ENCODE measurements at regions not wholly inside any gene's neighbourhood (a gene's known extent, or its start where the extent isn't known, plus 50 kb on each side); places are given as distances from the start of the nearest gene placed in this dataset.

DNA sequence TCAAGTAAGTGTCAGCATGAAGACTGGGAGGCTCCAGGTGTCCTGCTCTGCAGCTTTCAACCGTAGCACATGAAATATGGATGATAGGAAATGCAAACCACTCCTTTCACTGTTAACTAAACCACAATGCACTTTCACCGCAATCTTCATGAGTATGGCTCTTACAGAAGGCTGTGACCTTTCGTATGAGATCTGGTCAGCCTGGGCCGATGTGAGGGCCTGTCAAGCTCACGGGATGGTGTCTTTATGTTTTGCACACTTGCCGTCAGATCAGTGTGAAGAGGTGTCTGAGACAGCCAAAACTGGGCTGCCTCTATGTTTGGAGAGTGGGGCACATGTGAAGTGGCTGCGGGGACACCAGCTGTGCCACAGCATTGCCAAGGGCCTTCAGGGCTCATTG lies 62.8 kb upstream of the AFF3 start:
- CTCF ChIA-PET = interaction anchor here (1.1 kb wide), 1 partner anchor 36 kb away, joined by 3 read pairs; no protein-coding TSS in a partner anchor
- DNase-seq = no peak
- Mint-ChIP-seq H3K27ac (no peak overlapping the region), H3K4me3 (no peak overlapping the region), H3K9me3 (ENCODE audit: insufficient read depth) (no peaks in the 10 kb centered on the region), H3K27me3 (ENCODE audit: low read depth) (peaks cover 17% of the 10 kb centered on the region), H3K4me1 (ENCODE audit: low read depth) (peaks cover 13% of the 10 kb centered on the region), H3K36me3 (ENCODE audit: low read depth) (no peaks in the 10 kb centered on the region)
- no peak for ATAC-seq
- POLR2A ChIA-PET = no interaction called here

DNA sequence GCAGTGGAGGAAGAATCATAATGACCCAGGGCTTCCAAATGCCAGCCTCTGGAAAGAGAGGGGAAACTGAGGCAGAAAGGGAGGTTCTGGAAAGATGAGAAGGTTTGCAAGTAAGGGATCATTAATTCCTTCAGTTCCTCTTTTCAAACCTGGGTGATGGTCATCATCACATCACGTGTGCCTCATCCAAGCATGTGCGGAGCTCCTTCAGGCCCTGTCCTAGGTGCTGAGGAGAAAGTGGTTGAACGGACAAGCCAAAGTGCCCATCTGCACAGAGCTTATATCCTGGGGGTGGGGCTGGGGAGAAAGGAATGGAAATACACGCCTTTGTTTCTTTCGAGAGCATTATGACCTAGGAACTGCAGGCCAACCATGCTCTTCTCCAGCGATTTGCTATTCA lies 60.2 kb upstream of the AFF3 start:
- Mint-ChIP-seq H3K27me3 (ENCODE audit: low read depth) (peaks cover 10% of the 10 kb centered on the region), H3K4me1 (ENCODE audit: low read depth) (peaks cover 13% of the 10 kb centered on the region), H3K9me3 (ENCODE audit: insufficient read depth) (no peaks in the 10 kb centered on the region), H3K27ac (no peak overlapping the region), H3K4me3 (no peak overlapping the region), H3K36me3 (ENCODE audit: low read depth) (no peaks in the 10 kb centered on the region)
- CTCF ChIA-PET = no interaction called here
- no peak for DNase-seq
- POLR2A ChIA-PET = no interaction called here
- no peak for ATAC-seq

GRCh38 chr2:100200985-100201384 lies 58.6 kb upstream of the AFF3 start:
- Mint-ChIP-seq H3K4me1 (ENCODE audit: low read depth) (peaks cover 13% of the 10 kb centered on the region), H3K4me3 (no peak overlapping the region), H3K27me3 (ENCODE audit: low read depth) (peaks cover 9% of the 10 kb centered on the region), H3K36me3 (ENCODE audit: low read depth) (no peaks in the 10 kb centered on the region), H3K9me3 (ENCODE audit: insufficient read depth) (no peaks in the 10 kb centered on the region), H3K27ac (no peak overlapping the region)
- ATAC-seq (no peak), DNase-seq (no peak)
- ChIA-PET POLR2A (no interaction called here), CTCF (no interaction called here)

DNA sequence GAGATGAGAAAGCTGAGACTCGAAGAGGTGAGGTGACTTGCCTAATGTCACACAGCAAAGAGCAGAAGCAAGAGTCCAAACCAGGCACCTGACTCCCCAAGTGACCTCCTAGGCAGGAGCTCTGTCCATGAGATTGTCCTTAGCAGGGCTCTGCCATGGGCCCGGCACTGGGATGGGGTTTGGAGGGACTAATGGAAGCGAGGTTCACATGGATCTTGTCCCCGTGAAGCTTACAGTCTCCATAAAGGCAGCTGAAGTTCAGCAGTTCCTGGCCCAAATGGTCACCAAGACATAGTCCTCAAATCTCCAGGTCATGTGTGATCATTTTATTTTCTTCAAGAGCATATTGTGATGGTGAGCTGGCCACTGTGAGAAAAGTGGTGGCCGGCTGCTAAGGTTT lies 57.0 kb upstream of the AFF3 start:
- Mint-ChIP-seq H3K27ac (no peak overlapping the region), H3K36me3 (ENCODE audit: low read depth) (no peaks in the 10 kb centered on the region), H3K4me1 (ENCODE audit: low read depth) (peaks cover 2% of the 10 kb centered on the region), H3K4me3 (no peak overlapping the region), H3K9me3 (ENCODE audit: insufficient read depth) (no peaks in the 10 kb centered on the region), H3K27me3 (ENCODE audit: low read depth) (peaks cover 4% of the 10 kb centered on the region)
- POLR2A ChIA-PET = no interaction called here
- CTCF ChIA-PET = no interaction called here
- DNase-seq (no peak), ATAC-seq (no peak)

DNA sequence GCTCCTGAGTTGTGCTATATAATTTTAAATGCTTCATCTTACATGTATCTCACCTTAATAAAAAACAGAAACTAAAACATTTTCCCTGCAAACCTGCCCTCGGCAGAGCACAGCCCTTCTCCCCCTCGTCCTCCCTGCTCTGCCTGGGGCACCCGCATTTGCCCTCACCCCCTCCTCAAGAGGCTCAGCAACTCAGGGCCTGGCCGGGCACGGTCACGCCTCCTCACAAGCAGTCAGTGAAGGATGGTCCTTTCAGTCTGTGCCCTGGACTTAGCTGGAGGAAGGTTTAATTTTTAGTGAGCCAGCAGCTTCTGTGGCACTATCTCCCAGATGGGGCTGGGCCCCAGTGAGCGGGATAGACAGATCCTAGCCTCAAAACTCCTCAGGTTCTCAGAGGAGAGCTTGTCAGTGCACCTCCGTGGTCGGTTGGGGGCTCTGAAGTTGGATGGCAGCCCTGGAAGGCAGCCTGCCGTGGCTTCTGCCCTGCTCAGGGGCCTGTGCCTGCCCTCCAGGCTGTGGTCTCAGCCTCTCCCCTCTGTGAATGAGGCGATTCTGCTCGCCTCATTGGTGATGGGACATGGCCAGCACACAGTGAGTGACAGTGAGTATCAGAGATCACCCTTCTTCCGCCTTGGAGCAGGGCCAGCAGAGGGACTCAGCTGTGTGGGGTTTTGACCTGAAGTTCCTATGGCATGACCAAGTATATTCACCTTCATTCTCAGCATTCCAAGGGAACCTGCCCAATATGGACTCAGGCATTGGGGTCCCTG lies 56.3 kb upstream of the AFF3 start:
- Mint-ChIP-seq H3K27ac (no peak overlapping the region), H3K4me3 (no peak overlapping the region), H3K36me3 (ENCODE audit: low read depth) (no peaks in the 10 kb centered on the region), H3K27me3 (ENCODE audit: low read depth) (peaks cover 3% of the 10 kb centered on the region), H3K4me1 (ENCODE audit: low read depth) (peaks cover 2% of the 10 kb centered on the region), H3K9me3 (ENCODE audit: insufficient read depth) (no peaks in the 10 kb centered on the region)
- ChIA-PET POLR2A (no interaction called here), CTCF (no interaction called here)
- DNase-seq = no peak
- no peak for ATAC-seq

GRCh38 chr2:100197631-100198153 lies 55.3 kb upstream of the AFF3 start:
- ChIA-PET POLR2A (no interaction called here), CTCF (no interaction called here)
- DNase-seq (no peak), ATAC-seq (no peak)
- Mint-ChIP-seq H3K27me3 (ENCODE audit: low read depth) (peaks cover 6% of the 10 kb centered on the region), H3K27ac (no peak overlapping the region), H3K36me3 (ENCODE audit: low read depth) (no peaks in the 10 kb centered on the region), H3K4me3 (no peak overlapping the region), H3K9me3 (ENCODE audit: insufficient read depth) (no peaks in the 10 kb centered on the region), H3K4me1 (ENCODE audit: low read depth) (peaks cover 2% of the 10 kb centered on the region)

- peaks cover 6% of the 10 kb centered on the region for H3K27me3 Mint-ChIP-seq (ENCODE audit: low read depth)
- no peaks in the 10 kb centered on the region for H3K9me3 Mint-ChIP-seq (ENCODE audit: insufficient read depth)
- H3K4me3 Mint-ChIP-seq = no peak overlapping the region
- ChIA-PET POLR2A (no interaction called here), CTCF (no interaction called here)
- H3K36me3 Mint-ChIP-seq (ENCODE audit: low read depth) = no peaks in the 10 kb centered on the region
- DNase-seq (no peak), ATAC-seq (no peak)
- no peak overlapping the region for H3K27ac Mint-ChIP-seq
- H3K4me1 Mint-ChIP-seq (ENCODE audit: low read depth) = peaks cover 1% of the 10 kb centered on the region
Observed at GRCh38 chr2:100196786-100197494, 54.5 kb upstream of the AFF3 start.

DNA sequence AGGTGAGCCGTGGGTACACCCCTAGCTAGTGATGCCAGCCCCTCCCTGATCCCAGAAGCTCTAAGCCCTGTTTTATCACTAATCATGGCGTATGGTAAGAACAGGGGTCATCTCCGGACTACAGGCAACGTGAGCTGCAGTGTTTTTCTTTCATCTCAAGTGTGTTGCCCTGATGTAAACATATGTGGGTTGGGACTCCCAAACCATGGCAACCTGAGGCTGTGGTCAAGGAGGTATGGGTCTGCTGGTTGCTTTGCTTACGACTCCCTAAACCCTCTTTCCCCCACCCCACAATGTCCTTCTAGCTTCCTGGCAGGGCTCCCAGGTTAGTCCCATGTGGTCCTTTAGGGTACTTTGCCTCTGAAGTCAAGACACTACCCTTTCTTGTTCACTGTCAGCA lies 53.6 kb upstream of the AFF3 start:
- ChIA-PET POLR2A (no interaction called here), CTCF (no interaction called here)
- Mint-ChIP-seq H3K36me3 (ENCODE audit: low read depth) (no peaks in the 10 kb centered on the region), H3K4me3 (no peak overlapping the region), H3K9me3 (ENCODE audit: insufficient read depth) (no peaks in the 10 kb centered on the region), H3K27me3 (ENCODE audit: low read depth) (peaks cover 8% of the 10 kb centered on the region), H3K27ac (no peak overlapping the region), H3K4me1 (ENCODE audit: low read depth) (no peaks in the 10 kb centered on the region)
- ATAC-seq = no peak
- no peak for DNase-seq

GRCh38 chr2:100194951-100195350 lies 52.6 kb upstream of the AFF3 start:
- ATAC-seq = no peak
- POLR2A ChIA-PET = no interaction called here
- CTCF ChIA-PET = interaction anchor here (1.2 to 1.5 kb wide), 2 partner anchors 53 to 376 kb away, joined by 3 to 4 read pairs; partner anchors contain the start of gene AFF3
- Mint-ChIP-seq H3K27ac (no peak overlapping the region), H3K4me3 (no peak overlapping the region), H3K9me3 (ENCODE audit: insufficient read depth) (no peaks in the 10 kb centered on the region), H3K4me1 (ENCODE audit: low read depth) (no peaks in the 10 kb centered on the region), H3K36me3 (ENCODE audit: low read depth) (no peaks in the 10 kb centered on the region), H3K27me3 (ENCODE audit: low read depth) (peaks cover 8% of the 10 kb centered on the region)
- no peak for DNase-seq

- peaks cover 8% of the 10 kb centered on the region for H3K27me3 Mint-ChIP-seq (ENCODE audit: low read depth)
- ChIA-PET POLR2A (no interaction called here), CTCF (no interaction called here)
- H3K9me3 Mint-ChIP-seq (ENCODE audit: insufficient read depth) = no peaks in the 10 kb centered on the region
- DNase-seq = no peak
- H3K4me3 Mint-ChIP-seq = no peak overlapping the region
- no peaks in the 10 kb centered on the region for H3K36me3 Mint-ChIP-seq (ENCODE audit: low read depth)
- ATAC-seq = no peak
- no peak overlapping the region for H3K27ac Mint-ChIP-seq
- H3K4me1 Mint-ChIP-seq (ENCODE audit: low read depth) = no peaks in the 10 kb centered on the region
Observed at GRCh38 chr2:100193291-100193710, 50.9 kb upstream of the AFF3 start.

- CTCF ChIA-PET = no interaction called here
- Mint-ChIP-seq H3K4me1 (ENCODE audit: low read depth) (no peaks in the 10 kb centered on the region), H3K27ac (no peak overlapping the region), H3K27me3 (ENCODE audit: low read depth) (peaks cover 8% of the 10 kb centered on the region), H3K9me3 (ENCODE audit: insufficient read depth) (no peaks in the 10 kb centered on the region), H3K4me3 (no peak overlapping the region), H3K36me3 (ENCODE audit: low read depth) (no peaks in the 10 kb centered on the region)
- ATAC-seq = no peak
- POLR2A ChIA-PET = no interaction called here
- no peak for DNase-seq
Observed at GRCh38 chr2:100192825-100193224, 50.4 kb upstream of the AFF3 start.

DNA sequence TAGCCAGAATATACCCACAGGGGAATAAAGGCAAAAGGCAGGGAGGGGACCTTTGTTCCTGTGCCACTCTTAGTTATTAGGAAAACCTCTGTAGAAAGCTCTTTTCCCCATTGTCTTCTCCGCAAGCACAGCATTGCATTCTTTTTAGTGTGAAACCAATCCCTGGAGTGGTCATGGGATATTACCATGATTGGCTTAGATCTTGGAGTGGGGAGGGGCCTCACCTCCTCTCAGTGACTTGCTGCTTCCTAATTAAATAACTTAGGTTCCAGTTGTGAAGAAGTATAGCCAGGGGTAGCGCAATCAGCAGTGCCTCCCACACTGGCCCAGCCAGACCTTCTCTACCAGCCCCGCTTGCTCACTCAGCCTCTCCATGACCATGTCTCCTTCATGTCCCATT lies 49.9 kb upstream of the AFF3 start:
- Mint-ChIP-seq H3K27ac (no peak overlapping the region), H3K9me3 (ENCODE audit: insufficient read depth) (no peaks in the 10 kb centered on the region), H3K36me3 (ENCODE audit: low read depth) (no peaks in the 10 kb centered on the region), H3K4me3 (no peak overlapping the region), H3K4me1 (ENCODE audit: low read depth) (no peaks in the 10 kb centered on the region), H3K27me3 (ENCODE audit: low read depth) (peaks cover 8% of the 10 kb centered on the region)
- no peak for ATAC-seq
- CTCF ChIA-PET = no interaction called here
- POLR2A ChIA-PET = no interaction called here
- no peak for DNase-seq

Measured in activated CD8-positive, alpha-beta T cell treated with anti-CD3 and anti-CD28 coated beads, Interleukin-2, amount 10 ng/mL, durations not matched to agents 7 days and 5 days (primary cell).